Activated naive CD4-positive, alpha-beta T cell treated with anti-CD3 and anti-CD28 coated beads, Interleukin-2, amount 10 ng/mL, durations not matched to agents 7 days and 5 days (primary cell): ENCODE measurements at regions not wholly inside any gene's neighbourhood (a gene's known extent, or its start where the extent isn't known, plus 50 kb on each side); places are given as distances from the start of the nearest gene placed in this dataset.
"Not testable (repeated sequence)": the region's sequence is repeated elsewhere in the genome, so short reads cannot be mapped to it uniquely, and the experiment has no call there.

Source experiments
- CTCF ChIA-PET: fragments of 350-600 bp; sonication (Branson Sonifier 250); formaldehyde crosslinking; loops from one replicate; lab custom pipeline; 2021; ENCODE audit warnings: antibody characterized with exemption; lab: Charles Lee
- DNase-seq: peaks from one replicate; pipeline ENCODE4 v3.0.0-alpha.2; 2020
- H3K27ac Mint-ChIP-seq: one replicate; pipeline ENCODE4 v1.8.0; 2021; ENCODE audit warnings: mild to moderate bottlenecking, moderate library complexity, mixed read lengths
- H3K27me3 Mint-ChIP-seq: one replicate; pipeline ENCODE4 v1.8.0; 2021; ENCODE audit warnings: mild to moderate bottlenecking, mixed read lengths
- H3K36me3 Mint-ChIP-seq: one replicate; pipeline ENCODE4 v1.8.0; 2021; ENCODE audit warnings: mixed read lengths
- H3K4me1 Mint-ChIP-seq: one replicate; pipeline ENCODE4 v1.8.0; 2021; ENCODE audit warnings: mixed read lengths
- H3K4me3 Mint-ChIP-seq: one replicate; pipeline ENCODE4 v1.8.0; 2021; ENCODE audit warnings: mild to moderate bottlenecking, moderate library complexity, mixed read lengths
- H3K9me3 Mint-ChIP-seq: one replicate; pipeline ENCODE4 v1.8.0; 2021; ENCODE audit warnings: mixed read lengths

- Mint-ChIP-seq H3K27ac (no peak overlapping the region), H3K4me3 (no peak overlapping the region), H3K36me3 (no peaks in the 10 kb centered on the region), H3K9me3 (no peaks in the 10 kb centered on the region), H3K27me3 (no peaks in the 10 kb centered on the region), H3K4me1 (no peaks in the 10 kb centered on the region)
- CTCF ChIA-PET, result no interaction called here
- DNase-seq, result no peak
Observed at GRCh38 chr2:6109831-6110230, 417.6 kb downstream of the SOX11 start.

GRCh38 chr2:6111781-6112261 is 419.6 kb downstream of the SOX11 start:
- Mint-ChIP-seq H3K4me3 (no peak overlapping the region), H3K36me3 (no peaks in the 10 kb centered on the region), H3K27ac (no peak overlapping the region), H3K9me3 (no peaks in the 10 kb centered on the region), H3K4me1 (no peaks in the 10 kb centered on the region), H3K27me3 (no peaks in the 10 kb centered on the region)
- no peak for DNase-seq
- CTCF ChIA-PET, result no interaction called here

GRCh38 chr2:6113786-6114185 is 421.6 kb downstream of the SOX11 start:
- Mint-ChIP-seq H3K4me1 (no peaks in the 10 kb centered on the region), H3K27ac (no peak overlapping the region), H3K9me3 (no peaks in the 10 kb centered on the region), H3K36me3 (no peaks in the 10 kb centered on the region), H3K4me3 (no peak overlapping the region), H3K27me3 (no peaks in the 10 kb centered on the region)
- DNase-seq, result no peak
- CTCF ChIA-PET, result no interaction called here

GRCh38 chr2:6127718-6128117 is 435.5 kb downstream of the SOX11 start:
- Mint-ChIP-seq H3K4me3 (no peak overlapping the region), H3K36me3 (no peaks in the 10 kb centered on the region), H3K27me3 (no peaks in the 10 kb centered on the region), H3K27ac (no peak overlapping the region), H3K4me1 (no peaks in the 10 kb centered on the region), H3K9me3 (no peaks in the 10 kb centered on the region)
- CTCF ChIA-PET, result no interaction called here
- no peak for DNase-seq

GRCh38 chr2:6139142-6139541 is 447.0 kb downstream of the SOX11 start:
- Mint-ChIP-seq H3K4me1 (no peaks in the 10 kb centered on the region), H3K27me3 (no peaks in the 10 kb centered on the region), H3K27ac (no peak overlapping the region), H3K36me3 (no peaks in the 10 kb centered on the region), H3K9me3 (peaks cover 1% of the 10 kb centered on the region), H3K4me3 (no peak overlapping the region)
- CTCF ChIA-PET, result no interaction called here
- no peak for DNase-seq

GRCh38 chr2:6139916-6140315 is 447.7 kb downstream of the SOX11 start:
- DNase-seq, result no peak
- Mint-ChIP-seq H3K36me3 (no peaks in the 10 kb centered on the region), H3K27me3 (no peaks in the 10 kb centered on the region), H3K4me3 (no peak overlapping the region), H3K27ac (no peak overlapping the region), H3K9me3 (peaks cover 3% of the 10 kb centered on the region), H3K4me1 (no peaks in the 10 kb centered on the region)
- CTCF ChIA-PET, result no interaction called here

GRCh38 chr2:6140509-6140908 is 448.3 kb downstream of the SOX11 start:
- Mint-ChIP-seq H3K27me3 (no peaks in the 10 kb centered on the region), H3K9me3 (peaks cover 5% of the 10 kb centered on the region), H3K4me3 (no peak overlapping the region), H3K36me3 (no peaks in the 10 kb centered on the region), H3K27ac (no peak overlapping the region), H3K4me1 (no peaks in the 10 kb centered on the region)
- no peak for DNase-seq
- CTCF ChIA-PET, result no interaction called here

GRCh38 chr2:6143812-6144211 is 451.6 kb downstream of the SOX11 start:
- CTCF ChIA-PET, result no interaction called here

GRCh38 chr2:6147215-6147614 is 455.0 kb downstream of the SOX11 start:
- H3K9me3 Mint-ChIP-seq, DNase-seq, CTCF ChIA-PET, H3K4me3 Mint-ChIP-seq, H3K27me3 Mint-ChIP-seq, H3K4me1 Mint-ChIP-seq, H3K27ac Mint-ChIP-seq, H3K36me3 Mint-ChIP-seq: not testable (repeated sequence)

More at GRCh38 chr2:6143812-6144211, 451.6 kb downstream of the SOX11 start:
- no peaks in the 10 kb centered on the region for H3K27me3 Mint-ChIP-seq
- H3K9me3 Mint-ChIP-seq, result peaks cover 5% of the 10 kb centered on the region
- no peaks in the 10 kb centered on the region for H3K4me1 Mint-ChIP-seq
- H3K4me3 Mint-ChIP-seq, result no peak overlapping the region
- no peak for DNase-seq
- no peaks in the 10 kb centered on the region for H3K36me3 Mint-ChIP-seq
- no peak overlapping the region for H3K27ac Mint-ChIP-seq

- Mint-ChIP-seq H3K4me1 (no peaks in the 10 kb centered on the region), H3K4me3 (no peak overlapping the region), H3K36me3 (no peaks in the 10 kb centered on the region), H3K27ac (no peak overlapping the region), H3K9me3 (peaks cover 4% of the 10 kb centered on the region), H3K27me3 (no peaks in the 10 kb centered on the region)
- no peak for DNase-seq
- CTCF ChIA-PET, result no interaction called here
Observed at GRCh38 chr2:6148882-6149281, 456.7 kb downstream of the SOX11 start.

- no peaks in the 10 kb centered on the region for H3K36me3 Mint-ChIP-seq
- H3K4me1 Mint-ChIP-seq, result no peaks in the 10 kb centered on the region
- DNase-seq, result no peak
- H3K27me3 Mint-ChIP-seq, result no peaks in the 10 kb centered on the region
- CTCF ChIA-PET, result no interaction called here
- no peak overlapping the region for H3K4me3 Mint-ChIP-seq
- H3K27ac Mint-ChIP-seq, result no peak overlapping the region
- H3K9me3 Mint-ChIP-seq, result peaks cover 7% of the 10 kb centered on the region
Observed at GRCh38 chr2:6159606-6160005, 467.4 kb downstream of the SOX11 start.

GRCh38 chr2:6163932-6164331 is 471.7 kb downstream of the SOX11 start:
- Mint-ChIP-seq H3K4me3 (no peak overlapping the region), H3K36me3 (no peaks in the 10 kb centered on the region), H3K4me1 (no peaks in the 10 kb centered on the region), H3K9me3 (peaks cover 10% of the 10 kb centered on the region), H3K27ac (no peak overlapping the region), H3K27me3 (no peaks in the 10 kb centered on the region)
- DNase-seq, result no peak
- CTCF ChIA-PET, result no interaction called here

- CTCF ChIA-PET, result no interaction called here
- Mint-ChIP-seq H3K4me1 (no peaks in the 10 kb centered on the region), H3K4me3 (no peak overlapping the region), H3K27ac (no peak overlapping the region), H3K36me3 (no peaks in the 10 kb centered on the region), H3K27me3 (no peaks in the 10 kb centered on the region), H3K9me3 (peaks cover 6% of the 10 kb centered on the region)
- no peak for DNase-seq
Observed at GRCh38 chr2:6164986-6165747, 473.0 kb downstream of the SOX11 start.

GRCh38 chr2:6167592-6168138 is 475.5 kb downstream of the SOX11 start:
- Mint-ChIP-seq H3K27ac (no peak overlapping the region), H3K36me3 (no peaks in the 10 kb centered on the region), H3K27me3 (no peaks in the 10 kb centered on the region), H3K9me3 (peaks cover 6% of the 10 kb centered on the region), H3K4me1 (no peaks in the 10 kb centered on the region), H3K4me3 (no peak overlapping the region)
- no peak for DNase-seq
- CTCF ChIA-PET, result no interaction called here

GRCh38 chr2:6168485-6168884 is 476.3 kb downstream of the SOX11 start:
- Mint-ChIP-seq H3K27ac (no peak overlapping the region), H3K27me3 (no peaks in the 10 kb centered on the region), H3K9me3 (peaks cover 6% of the 10 kb centered on the region), H3K36me3 (no peaks in the 10 kb centered on the region), H3K4me1 (no peaks in the 10 kb centered on the region), H3K4me3 (no peak overlapping the region)
- no peak for DNase-seq
- CTCF ChIA-PET, result no interaction called here
